ENCODE measurements at regions not wholly inside any gene's neighbourhood (a gene's known extent, or its start where the extent isn't known, plus 50 kb on each side); places are given as distances from the start of the nearest gene placed in this dataset.

GRCh38 chr6:29230666-29231065 is 60.0 kb downstream of the OR2J2 start:
- no peaks in the 10 kb centered on the region for H3K9me2 ChIP-seq (ENCODE audit: insufficient read depth)
- no peaks in the 10 kb centered on the region for H3K9me3 ChIP-seq (ENCODE audit: control insufficient read depth in 1 of 2, insufficient read depth in 1 of 2, low read depth in 1 of 2, low read length in 2 of 2)
- no peaks in the 10 kb centered on the region for H3K36me3 ChIP-seq (ENCODE audit: control insufficient read depth in 1 of 2, insufficient read depth in 2 of 2, low read length in 2 of 2)
- H3K4me2 ChIP-seq (ENCODE audit: low read length), result no peak overlapping the region
- ATAC-seq (no peak), DNase-seq (ENCODE audit: low read depth, low spot score) (no peak)
- H3K27me3 ChIP-seq (ENCODE audit: insufficient read depth, low read length), result no peaks in the 10 kb centered on the region
- no peak overlapping the region for H3K9ac ChIP-seq (ENCODE audit: low read length)
- H3K4me3 ChIP-seq (replicated peaks in 1 of 2; ENCODE audit: low read depth in 1 of 2, low read length in 2 of 2), result no peak overlapping the region
- RAD21 ChIA-PET (ENCODE audit: low non-redundant PET in 1 of 2, low total read pairs in 2 of 2, uncharacterized antibody in 2 of 2, unreplicated experiment in 2 of 2), result no interaction called here
- intact Hi-C loops (cut with micrococcal nuclease), result no loop called here
- no TSS peak for BruUV-seq (replicated peaks)
- CTCF ChIA-PET, result no interaction called here
- no peak for TF ChIP-seq CEBPB (IDR thresholded peaks at IDR 0.05; ENCODE audit: low read depth)
- no peak for TF ChIP-seq TCF7L2 (IDR thresholded peaks at IDR 0.05; ENCODE audit: borderline replicate concordance, extremely low read depth, insufficient read depth, insufficient read length)
- no peak for TF ChIP-seq REST (IDR thresholded peaks at IDR 0.05; ENCODE audit: low read depth)
- no peak for TF ChIP-seq MAX (IDR thresholded peaks at IDR 0.05)
- no peak for TF ChIP-seq ZFX (IDR thresholded peaks at IDR 0.05)
- TF ChIP-seq RAD21 (IDR thresholded peaks at IDR 0.05; ENCODE audit: low read depth), result no peak
- no peak for TF ChIP-seq POLR2A (IDR thresholded peaks at IDR 0.05; ENCODE audit: borderline replicate concordance, extremely low read depth, insufficient read depth, insufficient read length)
- TF ChIP-seq JUND (IDR thresholded peaks at IDR 0.05), result no peak
- no peak for TF ChIP-seq FOSL1 (IDR thresholded peaks at IDR 0.05; ENCODE audit: low read depth)
- no peak for TF ChIP-seq ATF3 (IDR thresholded peaks at IDR 0.05)
- no peak for TF ChIP-seq EGR1 (IDR thresholded peaks at IDR 0.05; ENCODE audit: low read depth)
- no peak for TF ChIP-seq EZH2 (IDR thresholded peaks at IDR 0.05)
- no peak for TF ChIP-seq ZBTB33 (IDR thresholded peaks at IDR 0.05; ENCODE audit: extremely low read depth, insufficient replicate concordance, low read length)
- TF ChIP-seq EZH2phosphoT487 (IDR thresholded peaks at IDR 0.05; ENCODE audit: borderline replicate concordance), result no peak
- no peak for TF ChIP-seq ZNF274 (IDR thresholded peaks at IDR 0.05; ENCODE audit: low read depth, low read length)
- no peaks in the 10 kb centered on the region for H3K4me1 ChIP-seq (ENCODE audit: control insufficient read depth in 1 of 2, insufficient read depth in 2 of 2, low read length in 2 of 2)
- H3K27ac ChIP-seq (ENCODE audit: low read depth, low read length), result no peak overlapping the region
- H2AFZ ChIP-seq (ENCODE audit: low read depth, low read length, poor library complexity, severe bottlenecking), result no peak overlapping the region
- no peaks in the 10 kb centered on the region for H4K20me1 ChIP-seq (ENCODE audit: insufficient read depth)
- no peaks in the 10 kb centered on the region for H3K79me2 ChIP-seq (ENCODE audit: insufficient read depth, low read length)
- POLR2A ChIA-PET, result no interaction called here
